IMR-90 (cell line): ENCODE measurements at regions not wholly inside any gene's neighbourhood (a gene's known extent, or its start where the extent isn't known, plus 50 kb on each side); places are given as distances from the start of the nearest gene placed in this dataset.
"Not testable (repeated sequence)": the region's sequence is repeated elsewhere in the genome, so short reads cannot be mapped to it uniquely, and the experiment has no call there.

Source experiments
- ATAC-seq: fragments of 200-7000 bp; cut with Tn5 transposase; 2 replicates; pipeline ENCODE4 v1.9.1; 2020; ENCODE audit warnings: low read depth, mild to moderate bottlenecking, moderate library complexity
- BruUV-seq: library from RNA; stranded (reverse); fragments of 400-500 nt; replicated peaks from 2 replicates; lab custom pipeline; 2021; lab: Mats Ljungman, UMichigan
- CTCF ChIA-PET: fragments of 300-600 bp; formaldehyde crosslinking; extraction: SDS; loops from one replicate; lab custom pipeline; 2021; ENCODE audit warnings: antibody characterized with exemption; lab: Yijun Ruan, JAX
- POLR2A ChIA-PET: fragments of 300-600 bp; sonication (Branson Sonifier 250); formaldehyde crosslinking; loops from one replicate; lab custom pipeline; 2022; ENCODE audit warnings: antibody characterized with exemption; ENCODE audit not compliant: unreplicated experiment; lab: Charles Lee
- DNase-seq: peaks from one replicate; pipeline ENCODE4 v3.0.0; 2013
- H2AFZ ChIP-seq: replicated peaks from 2 replicates; pipeline ENCODE3; 2013; ENCODE audit warnings: low read length, mild to moderate bottlenecking; ENCODE audit not compliant: poor library complexity
- H2AK5ac ChIP-seq: 2 replicates; pipeline ENCODE4 v1.6.1; 2013; ENCODE audit warnings: low read depth, low read length, inconsistent platforms
- H2AK9ac ChIP-seq: replicated peaks from 2 replicates; pipeline ENCODE3; 2013; ENCODE audit warnings: mild to moderate bottlenecking, low read depth, low read length, moderate library complexity; ENCODE audit not compliant: poor library complexity
- H2BK120ac ChIP-seq: 2 replicates; pipeline ENCODE4 v1.6.1; 2013; ENCODE audit warnings: low read depth, low read length, inconsistent platforms
- H2BK15ac ChIP-seq: 3 replicates; pipeline ENCODE4 v1.6.1; 2013; ENCODE audit warnings: low read depth, low read length, inconsistent platforms
- H2BK20ac ChIP-seq: 2 replicates; pipeline ENCODE4 v1.6.1; 2013; ENCODE audit warnings: low read depth, mild to moderate bottlenecking, inconsistent platforms, low read length, moderate library complexity
- H2BK5ac ChIP-seq: 2 replicates; pipeline ENCODE4 v1.6.1; 2013; ENCODE audit warnings: mild to moderate bottlenecking, low read depth, low read length, inconsistent platforms; ENCODE audit not compliant: poor library complexity, severe bottlenecking
- H3K14ac ChIP-seq: replicated peaks from 2 replicates; pipeline ENCODE4 v1.6.1; 2013; ENCODE audit warnings: low read depth, low read length, inconsistent platforms
- H3K18ac ChIP-seq: 2 replicates; pipeline ENCODE4 v1.6.1; 2013; ENCODE audit warnings: low read depth, low read length, control low read depth
- H3K23ac ChIP-seq: 2 replicates; pipeline ENCODE4 v1.6.1; 2013; ENCODE audit warnings: low read depth, low read length, inconsistent platforms
- H3K27ac ChIP-seq: 2 replicates; pipeline ENCODE4 v1.5.1; 2013; ENCODE audit warnings: mild to moderate bottlenecking, control low read depth, low read length; ENCODE audit not compliant: insufficient read depth
- H3K27me3 ChIP-seq: 2 replicates; pipeline ENCODE4 v1.6.1; 2013; ENCODE audit warnings: low read length; ENCODE audit not compliant: control insufficient read depth, insufficient read depth
- H3K36me3 ChIP-seq: 2 replicates; pipeline ENCODE4 v1.6.1; 2013; ENCODE audit warnings: low read length, mixed read lengths; ENCODE audit not compliant: control insufficient read depth, insufficient read depth
- H3K4ac ChIP-seq: 2 replicates; pipeline ENCODE4 v1.6.1; 2013; ENCODE audit warnings: low read depth, low read length, inconsistent platforms
- H3K4me1 ChIP-seq: 2 replicates; pipeline ENCODE4 v1.6.1; 2013; ENCODE audit warnings: low read length, mixed read lengths; ENCODE audit not compliant: control insufficient read depth, insufficient read depth
- H3K4me2 ChIP-seq: 2 replicates; pipeline ENCODE4 v1.6.1; 2013; ENCODE audit warnings: low read depth, mild to moderate bottlenecking, control low read depth, low read length, moderate library complexity
- H3K4me3 ChIP-seq: 2 replicates; pipeline ENCODE4 v1.5.1; 2013; ENCODE audit warnings: low read depth, mild to moderate bottlenecking, control low read depth, low read length, moderate library complexity; ENCODE audit not compliant: insufficient read depth
- H3K56ac ChIP-seq: 2 replicates; pipeline ENCODE4 v1.6.1; 2013; ENCODE audit warnings: low read length, inconsistent platforms; ENCODE audit not compliant: insufficient read depth; ENCODE audit errors: extremely low read depth
- H3K79me1 ChIP-seq, 2 experiments: 2 replicates each; pipeline ENCODE4 v1.6.1; 2013; ENCODE audit warnings: low read length in 2 of 2, inconsistent platforms in 1 of 2, low read depth in 1 of 2
- H3K9ac ChIP-seq: 2 replicates; pipeline ENCODE4 v1.6.1; 2013; ENCODE audit warnings: low read depth, low read length, control low read depth
- H3K9me1 ChIP-seq: 2 replicates; pipeline ENCODE4 v1.6.1; 2013; ENCODE audit warnings: low read length, inconsistent platforms; ENCODE audit not compliant: insufficient read depth
- H3K9me3 ChIP-seq: 2 replicates; pipeline ENCODE4 v1.6.1; 2013; ENCODE audit warnings: low read length; ENCODE audit not compliant: control insufficient read depth, insufficient read depth
- H4K20me1 ChIP-seq: 2 replicates; pipeline ENCODE4 v1.6.1; 2013; ENCODE audit warnings: low read length, inconsistent platforms; ENCODE audit not compliant: insufficient read depth
- H4K5ac ChIP-seq: 2 replicates; pipeline ENCODE4 v1.6.1; 2013; ENCODE audit warnings: mild to moderate bottlenecking, low read depth, low read length, control low read depth
- H4K8ac ChIP-seq, 2 experiments: 2 replicates each; pipeline ENCODE4 v1.6.1; 2013; ENCODE audit warnings: low read depth in 2 of 2, low read length in 2 of 2, control low read depth in 1 of 2, inconsistent platforms in 1 of 2
- H4K91ac ChIP-seq: 2 replicates; pipeline ENCODE4 v1.6.1; 2013; ENCODE audit warnings: low read depth, low read length, inconsistent platforms; ENCODE audit not compliant: insufficient read depth
- WGBS, 2 experiments: methylation state at CpG; one replicate each; pipeline versions ENCODE4 v1.1.5 to v1.1.7; 2013; ENCODE audit warnings: missing lambda C conversion rate in 2 of 2; ENCODE audit not compliant: insufficient read length in 1 of 2; ENCODE audit errors: extremely low coverage in 2 of 2; 5-methylcytosine and 5-hydroxymethylcytosine counted together
- dilution Hi-C: fragments of 300-500 bp; cut with HindIII; formaldehyde crosslinking; loops from one replicate; pipeline ENCODE4 v1.14.3; 2018; ENCODE audit warnings: low sequenced_read_pairs; ENCODE audit not compliant: unreplicated experiment
- in situ Hi-C: fragments of 300-500 bp; cut with MboI; formaldehyde crosslinking; loops from 3 replicates; pipeline ENCODE4 v1.14.3; 2019; ENCODE audit warnings: low sequenced_read_pairs, inconsistent platforms, mixed read lengths
- intact Hi-C: fragments of 100-400 bp; cut with micrococcal nuclease; formaldehyde crosslinking; loops from 2 replicates; pipeline ENCODE4 v1.10.0; 2022

- POLR2A ChIA-PET, H3K18ac ChIP-seq, H3K27ac ChIP-seq, H3K4me1 ChIP-seq, dilution Hi-C loops, H3K79me1 ChIP-seq, H3K9me1 ChIP-seq, H4K91ac ChIP-seq, in situ Hi-C loops, H4K20me1 ChIP-seq, CTCF ChIA-PET, intact Hi-C loops, H2AK9ac ChIP-seq, H4K8ac ChIP-seq, H2BK5ac ChIP-seq, H3K14ac ChIP-seq, H4K5ac ChIP-seq, H2AK5ac ChIP-seq, H3K4me2 ChIP-seq, H3K9me3 ChIP-seq, H2BK15ac ChIP-seq, H3K36me3 ChIP-seq, H2BK120ac ChIP-seq, H2BK20ac ChIP-seq, H3K4me3 ChIP-seq, H3K4ac ChIP-seq, H3K23ac ChIP-seq, H3K56ac ChIP-seq, H3K9ac ChIP-seq, DNase-seq, H3K27me3 ChIP-seq, BruUV-seq, H2AFZ ChIP-seq: not testable (repeated sequence)
- ATAC-seq = peak; percentile 81
- no CpG with 5 or more reads among the region's 43 CpGs for WGBS, 2 experiments
These were observed 2092.5 kb upstream of the TPTE start for GRCh38 chr21:8428668-8429456.

- intact Hi-C loops, H4K20me1 ChIP-seq, H4K8ac ChIP-seq, H2AK5ac ChIP-seq, H2BK120ac ChIP-seq, ATAC-seq, H3K9ac ChIP-seq, H3K9me1 ChIP-seq, BruUV-seq, H3K79me1 ChIP-seq, H4K91ac ChIP-seq, H3K9me3 ChIP-seq, H3K56ac ChIP-seq, H3K4me3 ChIP-seq, dilution Hi-C loops, POLR2A ChIA-PET, H2AK9ac ChIP-seq, H2BK5ac ChIP-seq, H3K4ac ChIP-seq, DNase-seq, H2AFZ ChIP-seq, CTCF ChIA-PET, H3K4me1 ChIP-seq, H2BK20ac ChIP-seq, H3K27me3 ChIP-seq, H4K5ac ChIP-seq, H3K18ac ChIP-seq, H3K4me2 ChIP-seq, H3K14ac ChIP-seq, H3K27ac ChIP-seq, in situ Hi-C loops, H3K36me3 ChIP-seq, H2BK15ac ChIP-seq, H3K23ac ChIP-seq: not testable (repeated sequence)
- WGBS, 2 experiments = no CpG with 5 or more reads among the region's 64 CpGs
These were observed 2086.7 kb upstream of the TPTE start for GRCh38 chr21:8434710-8435109.
